B cell (primary cell): ENCODE measurements at regions not wholly inside any gene's neighbourhood (a gene's known extent, or its start where the extent isn't known, plus 50 kb on each side); places are given as distances from the start of the nearest gene placed in this dataset.

Source experiments
- ATAC-seq: fragments of 200-7000 bp; cut with Tn5 transposase; one replicate; pipeline ENCODE4 v1.10.0; 2021; ENCODE audit warnings: low read depth, mild to moderate bottlenecking, moderate number of reproducible peaks, moderate library complexity
- CTCF ChIA-PET: fragments of 350-600 bp; sonication (Branson Sonifier 250); formaldehyde crosslinking; loops from one replicate; lab custom pipeline; 2021; ENCODE audit warnings: antibody characterized with exemption, inconsistent platforms; lab: Charles Lee
- POLR2A ChIA-PET: fragments of 350-600 bp; sonication (Branson Sonifier 250); formaldehyde crosslinking; loops from one replicate; lab custom pipeline; 2021; ENCODE audit warnings: antibody characterized with exemption; lab: Charles Lee
- DNase-seq: peaks from one replicate; pipeline ENCODE4 v3.0.0; 2013
- H2AFZ ChIP-seq: 2 replicates; pipeline ENCODE4 v1.6.1; 2012; ENCODE audit warnings: mild to moderate bottlenecking, low read depth, low read length; ENCODE audit not compliant: insufficient read depth, poor library complexity, severe bottlenecking
- H3K27ac ChIP-seq, 2 donors: 1 replicate in 1 of 2; 2 replicates in 1 of 2; pipeline ENCODE4 v1.5.1; 2012 to 2013; ENCODE audit warnings: low read length in 2 of 2, mild to moderate bottlenecking in 2 of 2, moderate library complexity in 1 of 2
- H3K27me3 ChIP-seq, 4 experiments: fragments of 200-600 bp in 1 of 4; sonication (generic) in 1 of 4; replicated peaks in 1 of 4; 1 replicate in 2 of 4; 2 replicates in 2 of 4; pipeline versions ENCODE4 v1.6.1 to v1.7.0; 2013 to 2016; ENCODE audit warnings: low read length in 3 of 4, mild to moderate bottlenecking in 2 of 4, mixed read lengths in 1 of 4, moderate library complexity in 1 of 4; ENCODE audit not compliant: insufficient read depth in 4 of 4, control insufficient read depth in 3 of 4; ENCODE audit errors: control extremely low read depth in 1 of 4
- H3K36me3 ChIP-seq, 2 experiments: replicated peaks in 1 of 2; 1 replicate in 1 of 2; 2 replicates in 1 of 2; pipeline versions ENCODE4 v1.6.1 to v1.7.1; 2013; ENCODE audit warnings: low read length in 1 of 2; ENCODE audit not compliant: insufficient read depth in 2 of 2, control insufficient read depth in 1 of 2; ENCODE audit errors: control extremely low read depth in 1 of 2, extremely low read depth in 1 of 2
- H3K4me1 ChIP-seq, 2 donors: fragments of 200-600 bp in 1 of 2; sonication (generic) in 1 of 2; 1 replicate in 1 of 2; 2 replicates in 1 of 2; pipeline versions ENCODE4 v1.5.1 to v1.6.1; 2013 to 2017; ENCODE audit warnings: low read length in 2 of 2; ENCODE audit not compliant: control insufficient read depth in 2 of 2, insufficient read depth in 2 of 2
- H3K4me2 ChIP-seq: replicated peaks from 2 replicates; pipeline ENCODE3; 2012; ENCODE audit warnings: mild to moderate bottlenecking, low read depth, low read length; ENCODE audit not compliant: poor library complexity, severe bottlenecking
- H3K4me3 ChIP-seq, 5 experiments: fragments of 200-600 bp in 1 of 5; sonication (generic) in 1 of 5; 1 replicate in 3 of 5; 2 replicates in 2 of 5; pipeline versions ENCODE4 v1.5.1 to v1.7.0; 2011 to 2016; ENCODE audit warnings: low read length in 4 of 5, mild to moderate bottlenecking in 4 of 5, low read depth in 2 of 5, control low read depth in 1 of 5, moderate library complexity in 1 of 5; ENCODE audit not compliant: insufficient read depth in 1 of 5; ENCODE audit errors: control extremely low read depth in 1 of 5, extremely low read depth in 1 of 5
- H3K79me2 ChIP-seq: fragments of 200-600 bp; sonication (generic); one replicate; pipeline ENCODE4 v1.6.0; 2016; ENCODE audit warnings: low read length; ENCODE audit not compliant: control insufficient read depth, insufficient read depth
- H3K9ac ChIP-seq: fragments of 200-600 bp; sonication (generic); 2 replicates; pipeline ENCODE4 v1.6.1; 2017; ENCODE audit warnings: mild to moderate bottlenecking, low read length, moderate library complexity
- H3K9me3 ChIP-seq, 3 donors: one replicate each; pipeline versions ENCODE4 v1.6.1 to v1.7.1; 2013; ENCODE audit warnings: low read length in 2 of 3; ENCODE audit not compliant: control insufficient read depth in 2 of 3, insufficient read depth in 1 of 3; ENCODE audit errors: control extremely low read depth in 1 of 3
- H4K20me1 ChIP-seq: 2 replicates; pipeline ENCODE4 v1.6.0; 2012; ENCODE audit warnings: mild to moderate bottlenecking, low read length; ENCODE audit not compliant: insufficient read depth, control insufficient read depth, poor library complexity, severe bottlenecking
- H3K27ac Mint-ChIP-seq: one replicate; pipeline ENCODE4 v1.8.0; 2021; ENCODE audit warnings: mixed read lengths
- H3K27me3 Mint-ChIP-seq: one replicate; pipeline ENCODE4 v1.8.0; 2021; ENCODE audit warnings: mixed read lengths
- H3K4me1 Mint-ChIP-seq: one replicate; pipeline ENCODE4 v1.8.0; 2021; ENCODE audit warnings: mixed read lengths
- H3K4me3 Mint-ChIP-seq: one replicate; pipeline ENCODE4 v1.8.0; 2021; ENCODE audit warnings: mixed read lengths
- H3K9me3 Mint-ChIP-seq: one replicate; pipeline ENCODE4 v1.8.0; 2022; ENCODE audit warnings: mixed read lengths; ENCODE audit not compliant: insufficient read depth
- EZH2 ChIP-seq: IDR thresholded peaks from 2 replicates; pipeline ENCODE4 v1.6.1; 2012; ENCODE audit warnings: borderline replicate concordance, low read depth, mild to moderate bottlenecking, moderate library complexity, low read length; ENCODE audit not compliant: insufficient read depth, poor library complexity, severe bottlenecking
- WGBS: methylation state at CpG from one replicate; pipeline ENCODE4 v1.1.5; 2013; ENCODE audit warnings: missing lambda C conversion rate; ENCODE audit not compliant: insufficient coverage; 5-methylcytosine and 5-hydroxymethylcytosine counted together
- intact Hi-C: fragments of 100-400 bp; cut with micrococcal nuclease; formaldehyde crosslinking; loops from one replicate; pipeline ENCODE4 v1.10.0; 2022
- TF ChIP-seq, protein P1 (sequence below): fragments of 200-600 bp; IDR thresholded peaks from one replicate; pipeline ENCODE4 v1.8.0; 2022; ENCODE audit warnings: antibody characterized with exemption, mild to moderate bottlenecking

DNA sequence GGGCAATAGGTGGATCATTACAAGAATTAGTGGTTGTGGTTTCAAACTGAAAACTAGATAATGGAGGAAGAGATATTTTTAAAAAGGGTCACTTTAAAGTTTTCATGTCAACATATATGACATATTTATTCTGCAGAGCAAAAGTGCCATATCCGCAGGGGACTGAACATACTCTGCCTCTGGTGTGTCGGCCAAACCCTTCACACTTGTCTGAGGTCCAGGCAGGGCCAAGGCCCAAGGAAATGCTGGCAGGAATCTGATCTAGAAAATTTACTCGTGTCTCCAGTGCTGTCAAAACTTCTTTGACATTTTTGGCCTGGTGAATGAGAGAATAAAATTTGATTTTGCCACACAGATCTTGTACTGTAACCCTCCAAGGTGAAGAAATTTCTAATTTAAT lies 562.3 kb downstream of the CCSER2 start:
- Histone ChIP-seq H3K4me3 (no peak overlapping the region), H4K20me1 (no peaks in the 10 kb centered on the region), H3K27me3 (no peaks in the 10 kb centered on the region), H3K9ac (no peak overlapping the region), H2AFZ (no peak overlapping the region), H3K4me2 (no peak overlapping the region), H3K36me3 (no peaks in the 10 kb centered on the region), H3K4me1 (no peaks in the 10 kb centered on the region), H3K27ac (no peak overlapping the region), H3K79me2 (no peaks in the 10 kb centered on the region), H3K9me3 (peaks cover 0 to 1% (median 0%) of the 10 kb centered on the region in 3 donors)
- H3K4me3 Mint-ChIP-seq = no peak overlapping the region
- TF ChIP-seq EZH2 = no peak
- TF ChIP-seq, protein P1, sequence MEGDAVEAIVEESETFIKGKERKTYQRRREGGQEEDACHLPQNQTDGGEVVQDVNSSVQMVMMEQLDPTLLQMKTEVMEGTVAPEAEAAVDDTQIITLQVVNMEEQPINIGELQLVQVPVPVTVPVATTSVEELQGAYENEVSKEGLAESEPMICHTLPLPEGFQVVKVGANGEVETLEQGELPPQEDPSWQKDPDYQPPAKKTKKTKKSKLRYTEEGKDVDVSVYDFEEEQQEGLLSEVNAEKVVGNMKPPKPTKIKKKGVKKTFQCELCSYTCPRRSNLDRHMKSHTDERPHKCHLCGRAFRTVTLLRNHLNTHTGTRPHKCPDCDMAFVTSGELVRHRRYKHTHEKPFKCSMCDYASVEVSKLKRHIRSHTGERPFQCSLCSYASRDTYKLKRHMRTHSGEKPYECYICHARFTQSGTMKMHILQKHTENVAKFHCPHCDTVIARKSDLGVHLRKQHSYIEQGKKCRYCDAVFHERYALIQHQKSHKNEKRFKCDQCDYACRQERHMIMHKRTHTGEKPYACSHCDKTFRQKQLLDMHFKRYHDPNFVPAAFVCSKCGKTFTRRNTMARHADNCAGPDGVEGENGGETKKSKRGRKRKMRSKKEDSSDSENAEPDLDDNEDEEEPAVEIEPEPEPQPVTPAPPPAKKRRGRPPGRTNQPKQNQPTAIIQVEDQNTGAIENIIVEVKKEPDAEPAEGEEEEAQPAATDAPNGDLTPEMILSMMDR = no peak
- WGBS = 84% methylated on average over 3 of the region's 3 CpGs
- H3K9me3 Mint-ChIP-seq = no peaks in the 10 kb centered on the region
- POLR2A ChIA-PET = no interaction called here
- intact Hi-C loops = no loop called here
- CTCF ChIA-PET = no interaction called here
- H3K4me1 Mint-ChIP-seq = no peaks in the 10 kb centered on the region
- H3K27me3 Mint-ChIP-seq = no peaks in the 10 kb centered on the region
- H3K27ac Mint-ChIP-seq = no peak overlapping the region
- no peak for DNase-seq
- no peak for ATAC-seq

DNA sequence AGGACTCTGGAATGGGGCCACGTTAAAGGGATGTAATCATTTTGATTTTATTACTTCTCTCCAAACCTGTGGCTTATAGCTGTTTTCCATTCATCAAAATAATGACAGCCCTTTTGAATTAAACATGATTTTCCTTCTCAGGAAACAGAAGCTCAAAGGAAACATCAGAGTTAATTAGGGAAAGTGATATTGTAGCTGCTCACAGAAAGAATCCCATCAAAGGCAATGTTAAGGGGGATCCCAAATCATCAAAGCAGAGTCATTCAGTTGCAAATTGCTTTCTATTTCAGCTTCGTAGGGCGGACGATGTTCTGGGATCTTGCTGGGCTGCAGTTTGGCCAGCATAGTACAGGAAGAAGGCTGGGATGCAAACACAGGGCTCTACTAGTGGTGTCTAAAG lies 563.2 kb downstream of the CCSER2 start:
- Histone ChIP-seq H3K36me3 (no peaks in the 10 kb centered on the region), H2AFZ (no peak overlapping the region), H3K27me3 (no peaks in the 10 kb centered on the region), H3K4me1 (no peaks in the 10 kb centered on the region), H3K79me2 (no peaks in the 10 kb centered on the region), H3K9ac (no peak overlapping the region), H3K4me3 (no peak overlapping the region), H3K9me3 (no peaks in the 10 kb centered on the region), H3K27ac (no peak overlapping the region), H4K20me1 (no peaks in the 10 kb centered on the region), H3K4me2 (no peak overlapping the region)
- Mint-ChIP-seq H3K4me3 (no peak overlapping the region), H3K9me3 (no peaks in the 10 kb centered on the region), H3K4me1 (no peaks in the 10 kb centered on the region), H3K27me3 (no peaks in the 10 kb centered on the region), H3K27ac (no peak overlapping the region)
- ChIA-PET POLR2A (no interaction called here), CTCF (no interaction called here)
- intact Hi-C loops = no loop called here
- TF ChIP-seq, protein P1 = no peak
- no peak for TF ChIP-seq EZH2
- DNase-seq (no peak), ATAC-seq (no peak)
- WGBS = 69% methylated on average over 3 of the region's 4 CpGs
